ENCODE measurements at regions not wholly inside any gene's neighbourhood (a gene's known extent, or its start where the extent isn't known, plus 50 kb on each side); places are given as distances from the start of the nearest gene placed in this dataset.

GRCh38 chr16:6993544-6993943 lies 339.1 kb upstream of the RBFOX1 start:
- TF ChIP-seq PBX3 (CRISPR knock-in tag; IDR thresholded peaks at IDR 0.05) (no peak), CTCF (tag by site-specific recombination; IDR thresholded peaks at IDR 0.05) (no peak), SP2 (tag by site-specific recombination; IDR thresholded peaks at IDR 0.05) (no peak), ZNF366 (tag by site-specific recombination; conservative IDR thresholded peaks at IDR 0.05) (no peak), ZBTB21 (tag by site-specific recombination; IDR thresholded peaks at IDR 0.05) (no peak), ZNF148 (tag by site-specific recombination; IDR thresholded peaks at IDR 0.05; ENCODE audit: borderline replicate concordance) (no peak), ZNF501 (tag by site-specific recombination; IDR thresholded peaks at IDR 0.05) (no peak), ZNF558 (tag by site-specific recombination; IDR thresholded peaks at IDR 0.05) (no peak), ZNF621 (tag by site-specific recombination; IDR thresholded peaks at IDR 0.05) (no peak), ZNF16 (tag by site-specific recombination; IDR thresholded peaks at IDR 0.05; ENCODE audit: low read depth) (no peak), ZNF266 (tag by site-specific recombination; IDR thresholded peaks at IDR 0.05; ENCODE audit: low read depth) (no peak), ZNF707 (tag by site-specific recombination; IDR thresholded peaks at IDR 0.05) (no peak)

All from HEK293 (cell line).